Type B pancreatic cell (in vitro differentiated cells): ENCODE measurements at regions not wholly inside any gene's neighbourhood (a gene's known extent, or its start where the extent isn't known, plus 50 kb on each side); places are given as distances from the start of the nearest gene placed in this dataset.

Source experiments
- DNase-seq: peaks from one replicate; pipeline ENCODE4 v3.0.0; 2021; ENCODE audit warnings: mixed read lengths; ENCODE audit not compliant: unreplicated experiment; ENCODE audit errors: extremely low spot score
- H3K27ac Mint-ChIP-seq: 2 replicates; pipeline ENCODE4 v1.8.0; 2021; ENCODE audit warnings: mild to moderate bottlenecking, mixed read lengths
- H3K27me3 Mint-ChIP-seq: 2 replicates; pipeline ENCODE4 v1.8.0; 2021; ENCODE audit warnings: mixed read lengths
- H3K36me3 Mint-ChIP-seq: 2 replicates; pipeline ENCODE4 v1.8.0; 2021; ENCODE audit warnings: mixed read lengths
- H3K4me1 Mint-ChIP-seq: one replicate; pipeline ENCODE4 v1.8.0; 2021; ENCODE audit warnings: mixed read lengths; ENCODE audit not compliant: unreplicated experiment
- H3K4me3 Mint-ChIP-seq: 2 replicates; pipeline ENCODE4 v1.8.0; 2021; ENCODE audit warnings: mild to moderate bottlenecking, mixed read lengths
- H3K9me3 Mint-ChIP-seq: 2 replicates; pipeline ENCODE4 v1.8.0; 2021; ENCODE audit warnings: mixed read lengths
- CTCF ChIP-seq: fragments of 200-600 bp; sonication (generic); conservative IDR thresholded peaks from 2 replicates; pipeline ENCODE4 v1.5.0; 2021; ENCODE audit warnings: antibody characterized with exemption, mild to moderate bottlenecking

DNA sequence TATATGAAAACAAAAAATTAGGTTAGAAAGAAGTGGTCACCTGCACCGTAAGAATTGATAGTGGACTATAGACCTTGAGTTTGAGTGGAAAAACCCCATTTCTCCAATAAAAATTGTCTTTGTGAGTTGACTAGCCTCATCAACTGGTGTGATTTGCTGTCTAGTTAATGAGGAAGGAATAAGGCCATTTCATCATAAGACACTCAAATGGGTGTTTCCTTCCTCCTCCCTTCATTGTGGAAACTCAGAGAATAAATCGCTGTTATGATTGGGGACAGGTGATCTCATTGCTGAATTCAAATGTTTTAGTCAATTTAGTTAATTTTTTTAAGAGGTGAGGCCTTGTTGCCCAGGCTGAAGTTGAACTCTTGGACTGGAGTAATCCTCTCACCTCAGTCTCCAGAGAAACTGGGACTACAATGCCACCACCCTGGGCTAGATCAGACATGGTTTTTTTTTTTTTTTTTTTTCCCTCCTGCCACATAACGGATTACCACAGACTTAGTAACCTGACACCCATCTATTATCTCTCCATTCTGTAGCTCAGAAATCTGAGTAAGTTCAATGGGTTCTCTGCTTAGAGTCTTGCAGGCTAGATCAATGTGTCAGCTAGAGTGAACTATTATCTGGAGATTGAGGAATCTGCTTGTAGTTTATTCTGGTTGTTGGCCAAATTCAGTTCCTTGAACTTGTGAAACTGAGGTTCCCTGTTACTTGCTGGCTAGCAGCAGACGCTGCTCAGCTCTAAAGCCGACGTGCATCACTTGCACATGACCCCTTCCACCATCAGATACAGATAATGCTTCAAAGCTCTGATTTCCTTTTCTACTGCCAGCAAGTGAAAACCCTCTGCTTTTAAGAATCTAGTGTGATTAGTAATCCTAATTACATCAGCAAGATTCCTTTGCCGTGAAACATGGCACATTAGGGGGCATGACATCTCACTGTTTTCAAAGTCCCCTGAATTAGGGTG lies 663.8 kb upstream of the CDH9 start:
- DNase-seq: no peak
- no peak for TF ChIP-seq CTCF
- no peaks in the 10 kb centered on the region for H3K9me3 Mint-ChIP-seq
- no peak overlapping the region for H3K4me3 Mint-ChIP-seq
- no peaks in the 10 kb centered on the region for H3K36me3 Mint-ChIP-seq
- no peaks in the 10 kb centered on the region for H3K27me3 Mint-ChIP-seq
- no peak overlapping the region for H3K27ac Mint-ChIP-seq
- H3K4me1 Mint-ChIP-seq: peaks cover 14% of the 10 kb centered on the region

DNA sequence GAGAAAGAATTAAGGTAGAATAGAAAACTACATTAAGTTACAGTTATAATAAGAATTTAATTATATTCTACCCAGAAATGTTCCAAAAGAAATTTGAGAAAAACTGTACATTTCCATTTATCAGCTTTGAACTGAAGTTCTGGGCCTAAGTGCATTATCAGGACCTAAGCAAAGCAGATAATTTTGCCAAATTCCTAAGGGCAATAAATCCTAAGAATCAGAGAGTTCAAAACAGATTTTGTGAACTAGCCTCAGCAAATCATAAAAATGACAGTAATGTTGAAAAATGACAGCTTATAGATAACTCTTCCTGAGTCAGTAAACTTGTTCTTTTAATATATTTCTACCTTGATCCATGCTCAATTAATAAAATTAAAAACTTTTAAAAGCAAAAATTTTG lies 662.1 kb upstream of the CDH9 start:
- TF ChIP-seq CTCF: no peak
- Mint-ChIP-seq H3K9me3 (no peaks in the 10 kb centered on the region), H3K36me3 (no peaks in the 10 kb centered on the region), H3K27me3 (no peaks in the 10 kb centered on the region), H3K27ac (no peak overlapping the region), H3K4me3 (no peak overlapping the region), H3K4me1 (peaks cover 14% of the 10 kb centered on the region)
- DNase-seq: no peak

GRCh38 chr5:27682600-27682999 lies 644.2 kb upstream of the CDH9 start:
- Mint-ChIP-seq H3K36me3 (no peaks in the 10 kb centered on the region), H3K9me3 (no peaks in the 10 kb centered on the region), H3K27ac (no peak overlapping the region), H3K27me3 (no peaks in the 10 kb centered on the region), H3K4me3 (no peak overlapping the region), H3K4me1 (no peaks in the 10 kb centered on the region)
- no peak for DNase-seq
- TF ChIP-seq CTCF: peak; percentile 35

DNA sequence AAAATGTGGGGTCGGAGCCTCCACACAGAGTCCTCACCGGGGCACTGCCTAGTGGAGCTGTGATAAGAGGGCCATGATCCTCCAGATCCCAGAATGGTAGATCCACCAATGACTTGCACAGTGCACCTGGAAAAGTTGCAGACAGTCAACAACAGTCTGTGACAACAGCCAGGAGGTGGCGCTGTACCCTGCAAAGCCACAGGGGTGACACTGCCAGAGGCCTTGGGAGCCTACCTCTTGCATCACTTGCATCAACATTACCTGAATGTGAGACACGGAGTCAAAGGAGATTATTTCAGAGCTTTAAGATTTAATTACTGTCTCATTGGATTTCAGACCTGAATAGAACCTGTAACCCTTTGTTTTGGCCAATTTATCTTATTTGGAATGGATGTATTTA lies 614.1 kb upstream of the CDH9 start:
- TF ChIP-seq CTCF: no peak
- no peak for DNase-seq
- no peak overlapping the region for H3K27ac Mint-ChIP-seq

GRCh38 chr5:27639005-27639612 lies 600.7 kb upstream of the CDH9 start:
- no peaks in the 10 kb centered on the region for H3K27me3 Mint-ChIP-seq
- no peaks in the 10 kb centered on the region for H3K36me3 Mint-ChIP-seq
- no peak for DNase-seq
- H3K9me3 Mint-ChIP-seq: no peaks in the 10 kb centered on the region
- no peak for TF ChIP-seq CTCF
- no peak overlapping the region for H3K27ac Mint-ChIP-seq
- H3K4me3 Mint-ChIP-seq: no peak overlapping the region
- H3K4me1 Mint-ChIP-seq: no peaks in the 10 kb centered on the region

More for the DNA sequence above, 614.1 kb upstream of the CDH9 start:
- no peaks in the 10 kb centered on the region for H3K27me3 Mint-ChIP-seq
- no peaks in the 10 kb centered on the region for H3K36me3 Mint-ChIP-seq
- no peaks in the 10 kb centered on the region for H3K4me1 Mint-ChIP-seq
- H3K4me3 Mint-ChIP-seq: no peak overlapping the region
- no peaks in the 10 kb centered on the region for H3K9me3 Mint-ChIP-seq
